Fibroblast of lung (primary cell): ENCODE measurements at regions not wholly inside any gene's neighbourhood (a gene's known extent, or its start where the extent isn't known, plus 50 kb on each side); places are given as distances from the start of the nearest gene placed in this dataset.
"Not testable (repeated sequence)": the region's sequence is repeated elsewhere in the genome, so short reads cannot be mapped to it uniquely, and the experiment has no call there.

Source experiments
- DNase-seq, 2 donors: peaks; one replicate each; pipeline versions ENCODE4 v3.0.0 to v3.0.0-alpha.2; 2010; ENCODE audit warnings: low read depth in 2 of 2
- H2AFZ ChIP-seq: 2 replicates; pipeline ENCODE4 v1.5.1; 2012; ENCODE audit warnings: low read length, control low read depth, inconsistent platforms
- H3K27ac ChIP-seq: 2 replicates; pipeline ENCODE4 v1.5.1; 2011; ENCODE audit warnings: low read length, control low read depth; ENCODE audit not compliant: insufficient read depth
- H3K27me3 ChIP-seq: 2 replicates; pipeline ENCODE4 v1.5.1; 2011; ENCODE audit warnings: mild to moderate bottlenecking, low read length; ENCODE audit not compliant: control insufficient read depth, insufficient read depth
- H3K36me3 ChIP-seq: 2 replicates; pipeline ENCODE4 v1.5.1; 2011; ENCODE audit warnings: low read length; ENCODE audit not compliant: control insufficient read depth, insufficient read depth
- H3K4me1 ChIP-seq: 2 replicates; pipeline ENCODE4 v1.5.1; 2011; ENCODE audit warnings: low read length; ENCODE audit not compliant: control insufficient read depth, insufficient read depth; ENCODE audit errors: extremely low read depth
- H3K4me2 ChIP-seq: 2 replicates; pipeline ENCODE4 v1.5.1; 2011; ENCODE audit warnings: low read length, control low read depth; ENCODE audit not compliant: insufficient read depth; ENCODE audit errors: extremely low read depth
- H3K4me3 ChIP-seq, 4 experiments: fragments of 200-600 bp in 1 of 4; sonication (generic) in 1 of 4; replicated peaks in 1 of 4; 2 replicates each; pipeline ENCODE4 v1.5.1; 2011 to 2016; ENCODE audit warnings: low read length in 4 of 4, low read depth in 3 of 4, mild to moderate bottlenecking in 3 of 4, control low read depth in 2 of 4, inconsistent platforms in 1 of 4, mixed read lengths in 1 of 4; ENCODE audit not compliant: insufficient read depth in 1 of 4; ENCODE audit errors: control extremely low read depth in 1 of 4
- H3K79me2 ChIP-seq: 2 replicates; pipeline ENCODE4 v1.5.1; 2012; ENCODE audit warnings: mild to moderate bottlenecking, low read length, inconsistent platforms; ENCODE audit not compliant: control insufficient read depth, insufficient read depth
- H3K9ac ChIP-seq: 2 replicates; pipeline ENCODE4 v1.5.1; 2011; ENCODE audit warnings: mild to moderate bottlenecking, low read length, control low read depth; ENCODE audit not compliant: insufficient read depth
- H3K9me3 ChIP-seq: 2 replicates; pipeline ENCODE4 v1.5.1; 2012; ENCODE audit warnings: low read depth, low read length; ENCODE audit not compliant: control insufficient read depth, insufficient read depth
- H4K20me1 ChIP-seq: 2 replicates; pipeline ENCODE4 v1.5.1; 2011; ENCODE audit warnings: low read length; ENCODE audit not compliant: control insufficient read depth, insufficient read depth; ENCODE audit errors: extremely low read depth
- EZH2 ChIP-seq: IDR thresholded peaks from 2 replicates; pipeline ENCODE4 v1.5.1; 2012; ENCODE audit warnings: low read length, control low read depth, mild to moderate bottlenecking; ENCODE audit errors: missing control alignments
- TF ChIP-seq, protein P1 (sequence below), 2 donors: IDR thresholded peaks in 1 of 2; conservative IDR thresholded peaks in 1 of 2; 1 replicate in 1 of 2; 2 replicates in 1 of 2; pipeline ENCODE4 v1.5.1; 2011 to 2012; ENCODE audit warnings: low read length in 2 of 2, control low read depth in 1 of 2, inconsistent platforms in 1 of 2, low read depth in 1 of 2, mild to moderate bottlenecking in 1 of 2

DNA sequence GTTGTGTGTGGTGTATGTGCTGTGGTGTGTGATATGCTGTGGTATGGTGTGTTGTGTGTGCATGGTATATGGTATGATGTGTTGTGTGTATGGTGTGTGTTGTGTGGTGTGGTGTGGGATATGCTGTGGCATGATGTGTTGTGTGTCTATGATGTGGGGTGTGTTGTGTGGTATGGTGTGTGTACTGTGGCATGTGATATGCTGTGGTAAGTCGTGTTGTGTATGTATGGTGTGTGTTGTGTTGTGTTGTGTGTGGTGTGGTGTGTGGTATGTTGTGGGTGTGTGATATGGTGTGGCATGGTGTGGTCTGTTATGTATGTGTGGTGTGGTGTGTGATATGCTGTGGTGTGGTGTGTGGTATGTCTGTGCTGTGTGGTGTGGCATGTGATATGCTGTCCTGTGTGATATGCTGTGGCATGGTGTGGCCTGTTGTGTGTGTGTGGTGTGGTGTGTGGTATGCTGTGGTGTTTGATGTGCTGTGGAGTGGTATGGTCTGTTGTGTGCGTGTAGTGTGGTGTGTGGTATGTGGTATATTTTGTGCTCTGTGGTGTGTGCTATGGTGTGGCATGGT, 318.0 kb downstream of the PTPRU start:
- no peaks in the 10 kb centered on the region for H3K9me3 ChIP-seq
- no peak for DNase-seq
- H3K4me2 ChIP-seq = no peak overlapping the region
- no peaks in the 10 kb centered on the region for H3K27me3 ChIP-seq
- no peak overlapping the region for H3K4me3 ChIP-seq
- TF ChIP-seq, protein P1, sequence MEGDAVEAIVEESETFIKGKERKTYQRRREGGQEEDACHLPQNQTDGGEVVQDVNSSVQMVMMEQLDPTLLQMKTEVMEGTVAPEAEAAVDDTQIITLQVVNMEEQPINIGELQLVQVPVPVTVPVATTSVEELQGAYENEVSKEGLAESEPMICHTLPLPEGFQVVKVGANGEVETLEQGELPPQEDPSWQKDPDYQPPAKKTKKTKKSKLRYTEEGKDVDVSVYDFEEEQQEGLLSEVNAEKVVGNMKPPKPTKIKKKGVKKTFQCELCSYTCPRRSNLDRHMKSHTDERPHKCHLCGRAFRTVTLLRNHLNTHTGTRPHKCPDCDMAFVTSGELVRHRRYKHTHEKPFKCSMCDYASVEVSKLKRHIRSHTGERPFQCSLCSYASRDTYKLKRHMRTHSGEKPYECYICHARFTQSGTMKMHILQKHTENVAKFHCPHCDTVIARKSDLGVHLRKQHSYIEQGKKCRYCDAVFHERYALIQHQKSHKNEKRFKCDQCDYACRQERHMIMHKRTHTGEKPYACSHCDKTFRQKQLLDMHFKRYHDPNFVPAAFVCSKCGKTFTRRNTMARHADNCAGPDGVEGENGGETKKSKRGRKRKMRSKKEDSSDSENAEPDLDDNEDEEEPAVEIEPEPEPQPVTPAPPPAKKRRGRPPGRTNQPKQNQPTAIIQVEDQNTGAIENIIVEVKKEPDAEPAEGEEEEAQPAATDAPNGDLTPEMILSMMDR (conservative IDR thresholded peaks at IDR 0.05 in 1 of 2, IDR thresholded peaks at IDR 0.05 in 1 of 2; ENCODE audit: low read depth in 1 of 2, low read length in 2 of 2) = no peak
- TF ChIP-seq EZH2 = no peak
- no peaks in the 10 kb centered on the region for H3K4me1 ChIP-seq
- no peaks in the 10 kb centered on the region for H3K79me2 ChIP-seq
- H3K27ac ChIP-seq = no peak overlapping the region
- H2AFZ ChIP-seq = no peak overlapping the region
- no peak overlapping the region for H3K9ac ChIP-seq
- H3K36me3 ChIP-seq = no peaks in the 10 kb centered on the region
- H4K20me1 ChIP-seq = no peaks in the 10 kb centered on the region

DNA sequence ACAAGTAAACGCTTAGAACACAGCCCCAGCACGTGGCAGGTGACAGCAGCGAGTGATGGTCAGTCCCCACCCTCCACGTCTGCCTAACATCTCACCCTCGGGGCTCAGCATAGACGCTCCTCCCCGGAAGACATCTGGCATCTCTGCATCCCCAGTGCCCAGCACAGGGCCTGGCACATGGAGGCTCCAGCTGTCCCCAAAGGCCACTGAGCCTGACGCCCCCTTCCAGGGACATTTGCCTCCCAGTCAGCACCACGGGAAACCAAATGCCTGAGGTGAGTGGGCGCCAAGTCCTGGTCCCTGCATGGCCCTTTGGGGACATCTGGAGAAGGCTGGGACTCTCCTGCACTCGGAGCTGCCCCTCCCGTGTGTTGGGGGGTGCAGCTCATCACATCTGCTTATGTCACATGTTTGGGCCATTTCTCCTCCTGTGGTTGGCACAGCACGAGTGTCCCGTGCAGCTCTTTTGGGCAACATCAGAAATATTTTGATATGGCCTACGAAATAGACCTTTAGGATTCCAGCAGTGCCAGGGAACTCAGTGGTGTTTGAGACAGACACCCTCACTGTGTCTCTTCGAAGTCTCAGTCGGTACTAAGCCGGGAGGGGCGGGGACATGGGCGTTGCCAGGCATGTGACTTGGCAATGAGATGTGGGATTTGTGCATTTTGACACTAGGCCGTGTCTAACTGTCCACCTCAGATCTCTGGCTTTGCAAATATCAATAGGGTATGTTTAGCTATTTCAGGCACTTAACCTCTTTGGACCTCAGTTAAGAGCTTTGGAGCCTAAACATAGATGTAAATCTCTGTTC, 315.0 kb downstream of the PTPRU start:
- Histone ChIP-seq H3K27me3 (no peaks in the 10 kb centered on the region), H3K27ac (no peak overlapping the region), H2AFZ (no peak overlapping the region), H3K4me2 (no peak overlapping the region), H3K4me1 (no peaks in the 10 kb centered on the region), H3K9me3 (no peaks in the 10 kb centered on the region), H3K9ac (no peak overlapping the region), H3K4me3 (no peak overlapping the region), H3K79me2 (no peaks in the 10 kb centered on the region), H3K36me3 (no peaks in the 10 kb centered on the region), H4K20me1 (no peaks in the 10 kb centered on the region)
- no peak for TF ChIP-seq EZH2
- TF ChIP-seq, protein P1 (conservative IDR thresholded peaks at IDR 0.05 in 1 of 2, IDR thresholded peaks at IDR 0.05 in 1 of 2; ENCODE audit: low read depth in 1 of 2, low read length in 2 of 2) = no peak
- no peak for DNase-seq

DNA sequence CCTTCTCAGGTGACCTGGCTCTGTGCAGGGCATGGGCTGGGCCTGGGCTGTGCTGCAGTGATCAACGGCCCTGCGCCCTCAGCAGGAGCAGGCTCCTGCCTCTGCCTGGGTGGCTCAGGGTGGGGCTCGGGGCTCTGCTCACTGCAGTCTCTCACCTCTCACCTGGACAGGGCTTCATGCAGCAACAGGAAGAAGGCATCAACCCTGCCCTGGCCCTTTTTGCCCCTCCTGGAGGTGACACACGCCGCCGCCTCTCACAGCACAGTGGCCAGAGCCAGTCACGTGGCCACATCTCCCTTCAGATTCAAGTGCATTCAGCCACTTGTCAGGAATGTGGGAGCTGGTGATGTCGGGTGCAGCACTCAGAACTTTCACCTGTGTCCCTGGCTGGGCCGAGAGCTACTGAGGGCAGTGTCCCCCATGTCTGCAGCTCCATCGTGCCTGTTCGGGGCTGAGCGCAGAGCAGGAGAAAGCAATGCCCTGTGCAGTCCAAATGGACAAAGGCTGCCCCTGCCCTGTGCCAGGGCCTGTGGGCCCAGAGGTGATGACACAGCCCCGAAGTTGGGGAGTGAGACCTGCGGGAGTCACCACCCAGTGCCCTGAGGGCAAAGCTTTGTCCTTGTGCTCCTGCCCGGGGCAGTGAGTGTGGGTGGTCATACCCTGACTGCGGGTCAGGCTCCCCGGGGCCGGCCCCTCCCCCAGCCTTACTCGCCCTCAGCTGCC, 314.0 kb downstream of the PTPRU start:
- Histone ChIP-seq H3K9me3 (no peaks in the 10 kb centered on the region), H2AFZ (no peak overlapping the region), H3K9ac (no peak overlapping the region), H3K36me3 (no peaks in the 10 kb centered on the region), H3K4me3 (no peak overlapping the region), H3K4me1 (no peaks in the 10 kb centered on the region), H3K27me3 (no peaks in the 10 kb centered on the region), H4K20me1 (no peaks in the 10 kb centered on the region), H3K27ac (no peak overlapping the region), H3K4me2 (no peak overlapping the region), H3K79me2 (no peaks in the 10 kb centered on the region)
- DNase-seq = no peak
- TF ChIP-seq EZH2 = no peak
- TF ChIP-seq, protein P1 (conservative IDR thresholded peaks at IDR 0.05 in 1 of 2, IDR thresholded peaks at IDR 0.05 in 1 of 2; ENCODE audit: low read depth in 1 of 2, low read length in 2 of 2) = no peak

DNA sequence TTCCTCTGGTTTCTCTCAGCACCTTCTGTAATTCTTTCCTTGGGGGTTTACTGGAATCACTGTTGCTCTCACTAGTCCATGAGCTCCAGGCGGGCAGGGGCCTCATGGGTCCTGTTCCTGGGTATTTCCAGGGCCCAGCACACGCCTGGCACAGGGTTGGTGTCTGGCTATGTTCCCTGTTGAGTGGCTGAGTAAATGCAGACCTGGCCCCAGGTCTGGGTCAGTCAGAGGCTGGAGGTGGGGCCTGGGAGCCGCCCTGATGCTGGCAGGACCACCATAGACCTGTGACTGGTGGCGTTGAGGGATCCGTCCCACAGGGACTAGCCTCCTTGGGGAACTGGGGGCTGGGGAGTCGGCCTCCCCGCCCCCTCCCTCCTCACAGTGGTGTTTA, 313.4 kb downstream of the PTPRU start:
- H3K9me3 ChIP-seq, H3K27ac ChIP-seq, H3K4me1 ChIP-seq, H4K20me1 ChIP-seq, H3K4me2 ChIP-seq, H2AFZ ChIP-seq, H3K27me3 ChIP-seq, DNase-seq, H3K4me3 ChIP-seq, H3K36me3 ChIP-seq, H3K79me2 ChIP-seq, H3K9ac ChIP-seq: not testable (repeated sequence)
